ENCODE measurements at regions not wholly inside any gene's neighbourhood (a gene's known extent, or its start where the extent isn't known, plus 50 kb on each side); places are given as distances from the start of the nearest gene placed in this dataset.

GRCh38 chr15:70597056-70597603 lies 166.2 kb downstream of the UACA start:
- H3K27me3 ChIP-seq (replicated peaks in 1 of 4; ENCODE audit: control insufficient read depth in 3 of 4, extremely low read depth in 1 of 4, insufficient read depth in 3 of 4, low read length in 3 of 4), result no peaks in the 10 kb centered on the region
- no peak overlapping the region for H3K23ac ChIP-seq (ENCODE audit: insufficient read length)
- no peak overlapping the region for H4K5ac ChIP-seq (ENCODE audit: insufficient read length, low read depth, low read length)
- no peaks in the 10 kb centered on the region for H3K4me1 ChIP-seq (replicated peaks in 1 of 4; ENCODE audit: control insufficient read depth in 3 of 4, insufficient read depth in 4 of 4, low read length in 3 of 4)
- no peak overlapping the region for H3K4me3 ChIP-seq (ENCODE audit: extremely low read depth in 1 of 4, insufficient read depth in 2 of 4, low read depth in 3 of 4, low read length in 4 of 4)
- no peak overlapping the region for H2BK5ac ChIP-seq (ENCODE audit: low read depth, low read length)
- no peaks in the 10 kb centered on the region for H3K36me3 ChIP-seq (ENCODE audit: control insufficient read depth in 2 of 4, insufficient read depth in 4 of 4, low read length in 3 of 4)
- ChIA-PET POLR2A (ENCODE audit: partially characterized antibody) (no interaction called here), CTCF (ENCODE audit: partially characterized antibody) (interaction anchor here (0.6 to 2.5 kb wide), 4 partner anchors 8 to 38 kb away, joined by 3 to 12 read pairs (median 3); no protein-coding TSS in a partner anchor)
- no peak overlapping the region for H3K14ac ChIP-seq (ENCODE audit: insufficient read length)
- H4K20me1 ChIP-seq (replicated peaks in 1 of 2; ENCODE audit: control insufficient read depth in 1 of 2, insufficient read depth in 2 of 2, low read length in 2 of 2), result no peaks in the 10 kb centered on the region
- no peak overlapping the region for H3K9ac ChIP-seq (replicated peaks in 1 of 4; ENCODE audit: extremely low read depth in 1 of 4, low read depth in 3 of 4, low read length in 3 of 4)
- WGBS, 2 experiments (ENCODE audit: extremely low coverage in 1 of 2, insufficient coverage in 1 of 2, insufficient read length in 1 of 2, insufficient replicate concordance in 2 of 2, low coverage in 1 of 2, low lambda C conversion rate in 2 of 2, missing lambda C conversion rate in 1 of 2), result 98% methylated on average over 5 of the region's 5 CpGs; no CpG with 5 or more reads in 1 of the 2 experiments
- H2BK15ac ChIP-seq (ENCODE audit: low read length), result no peak overlapping the region
- H2BK120ac ChIP-seq (replicated peaks; ENCODE audit: low read depth, low read length), result no peak overlapping the region
- H3K79me2 ChIP-seq (ENCODE audit: control insufficient read depth in 1 of 2, insufficient read depth in 2 of 2, low read length in 2 of 2), result no peaks in the 10 kb centered on the region
- no peak overlapping the region for H2BK20ac ChIP-seq (ENCODE audit: low read length)
- H3K56ac ChIP-seq (replicated peaks; ENCODE audit: insufficient read length, low read depth, low read length), result no peak overlapping the region
- no peak overlapping the region for H3K4ac ChIP-seq (replicated peaks; ENCODE audit: insufficient read length, low read depth, low read length)
- H3K79me1 ChIP-seq (ENCODE audit: low read depth, low read length), result no peaks in the 10 kb centered on the region
- DNase-seq (ENCODE audit: low read depth in 1 of 2, low spot score in 2 of 2) (peak in 1 of 2 experiments; percentile 30), FAIRE-seq (no peak)
- H2BK12ac ChIP-seq (ENCODE audit: low read depth, low read length), result no peak overlapping the region
- no peaks in the 10 kb centered on the region for H3K23me2 ChIP-seq (ENCODE audit: low read depth, low read length)
- H3K18ac ChIP-seq (ENCODE audit: extremely low read depth, low read length), result no peak overlapping the region
- H2AFZ ChIP-seq (ENCODE audit: low read length), result no peak overlapping the region
- no peak overlapping the region for H2AK5ac ChIP-seq (ENCODE audit: low read depth, low read length)
- no peak overlapping the region for H4K91ac ChIP-seq (replicated peaks; ENCODE audit: insufficient read length, low read length)
- H3K27ac ChIP-seq (ENCODE audit: low read depth, low read length), result no peak overlapping the region
- no peak for TF ChIP-seq BCL11A (IDR thresholded peaks at IDR 0.05; ENCODE audit: low read depth in 2 of 2, low read length in 2 of 2)
- TF ChIP-seq BRCA1 (IDR thresholded peaks at IDR 0.05; ENCODE audit: low read depth, low read length), result no peak
- no peak for TF ChIP-seq TAF7 (optimal IDR thresholded peaks at IDR 0.05; ENCODE audit: borderline replicate concordance, low read depth, low read length)
- no peak for TF ChIP-seq KDM4A (IDR thresholded peaks at IDR 0.05; ENCODE audit: low read depth, low read length, severe bottlenecking)
- TF ChIP-seq SP4 (IDR thresholded peaks at IDR 0.05; ENCODE audit: low read length), result no peak
- TF ChIP-seq CEBPB (IDR thresholded peaks at IDR 0.05; ENCODE audit: low read depth, low read length), result no peak
- TF ChIP-seq ASH2L (IDR thresholded peaks at IDR 0.05; ENCODE audit: low read length), result no peak
- TF ChIP-seq TAF1 (IDR thresholded peaks at IDR 0.05; ENCODE audit: low read depth, low read length), result no peak
- no peak for TF ChIP-seq RNF2 (IDR thresholded peaks at IDR 0.05; ENCODE audit: borderline replicate concordance, low read depth, low read length, missing control alignments, poor library complexity, severe bottlenecking)
- TF ChIP-seq SP1 (IDR thresholded peaks at IDR 0.05; ENCODE audit: low read depth, low read length), result no peak
- TF ChIP-seq CHD2 (IDR thresholded peaks at IDR 0.05; ENCODE audit: low read length), result no peak
- no peak for TF ChIP-seq EZH2 (IDR thresholded peaks at IDR 0.05; ENCODE audit: low read depth, low read length, severe bottlenecking)
- no peak for TF ChIP-seq NANOG (IDR thresholded peaks at IDR 0.05; ENCODE audit: insufficient read depth, low read depth, low read length, poor library complexity, severe bottlenecking)
- H3K4me2 ChIP-seq (ENCODE audit: insufficient read depth in 1 of 2, low read depth in 2 of 2, low read length in 2 of 2), result no peak overlapping the region
- peaks cover 0 to 3% of the 10 kb centered on the region in 2 experiments; a peak in 1 of 4 replicates for H3K9me3 ChIP-seq (ENCODE audit: insufficient read depth in 2 of 2, low read depth in 1 of 2, low read length in 1 of 2)
- no peak overlapping the region for H4K8ac ChIP-seq (ENCODE audit: extremely low read depth, insufficient read depth, low read length)

All from H1 (cell line).